NCI-H446 treated with DMSO at 0.1 percent for 48 hours (cell line): ENCODE measurements at regions not wholly inside any gene's neighbourhood (a gene's known extent, or its start where the extent isn't known, plus 50 kb on each side); places are given as distances from the start of the nearest gene placed in this dataset.
"Not testable (repeated sequence)": the region's sequence is repeated elsewhere in the genome, so short reads cannot be mapped to it uniquely, and the experiment has no call there.

Experiments used
- DNase-seq: peaks from one replicate; lab custom pipeline; 2025; lab: John Stamatoyannopoulos, UW

DNA sequence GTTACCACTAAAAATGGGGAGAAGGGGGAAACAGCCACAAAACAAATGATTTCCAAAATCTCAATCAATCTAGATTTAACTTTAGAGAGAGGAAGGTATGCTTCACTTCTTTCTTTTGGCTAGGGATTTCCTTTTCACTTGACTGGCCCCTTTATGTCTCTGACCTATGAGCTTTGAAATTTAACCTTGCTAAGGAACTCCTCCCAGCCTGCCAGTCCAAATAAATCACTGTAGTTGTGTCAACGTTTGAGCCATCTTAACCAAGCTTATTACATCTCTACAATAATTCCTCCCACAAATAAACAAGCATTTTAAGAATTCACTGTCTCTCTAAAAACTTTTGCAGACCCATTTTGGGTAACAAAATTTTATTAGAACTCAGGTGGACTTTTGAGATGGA is 315.5 kb upstream of the CELF2 start:
- no peak for DNase-seq

DNA sequence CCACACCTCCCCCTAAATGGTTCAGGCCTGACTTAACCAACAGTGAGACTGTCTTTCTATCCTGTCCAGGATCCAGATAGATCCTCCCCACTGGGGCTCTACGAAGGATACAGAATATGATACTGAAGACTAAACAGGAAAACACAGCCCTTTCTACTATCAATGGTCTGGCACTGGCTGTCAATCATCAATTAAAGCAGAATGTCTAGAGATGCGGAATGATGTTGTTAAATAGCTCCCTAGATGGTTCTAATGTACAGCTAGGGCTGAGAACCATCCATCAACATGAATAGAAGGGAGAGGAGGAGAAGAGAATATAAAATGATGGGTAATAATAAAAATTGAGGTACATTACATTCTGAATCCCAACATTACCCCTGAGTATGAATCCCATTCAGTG is 314.3 kb upstream of the CELF2 start:
- DNase-seq, result no peak

DNA sequence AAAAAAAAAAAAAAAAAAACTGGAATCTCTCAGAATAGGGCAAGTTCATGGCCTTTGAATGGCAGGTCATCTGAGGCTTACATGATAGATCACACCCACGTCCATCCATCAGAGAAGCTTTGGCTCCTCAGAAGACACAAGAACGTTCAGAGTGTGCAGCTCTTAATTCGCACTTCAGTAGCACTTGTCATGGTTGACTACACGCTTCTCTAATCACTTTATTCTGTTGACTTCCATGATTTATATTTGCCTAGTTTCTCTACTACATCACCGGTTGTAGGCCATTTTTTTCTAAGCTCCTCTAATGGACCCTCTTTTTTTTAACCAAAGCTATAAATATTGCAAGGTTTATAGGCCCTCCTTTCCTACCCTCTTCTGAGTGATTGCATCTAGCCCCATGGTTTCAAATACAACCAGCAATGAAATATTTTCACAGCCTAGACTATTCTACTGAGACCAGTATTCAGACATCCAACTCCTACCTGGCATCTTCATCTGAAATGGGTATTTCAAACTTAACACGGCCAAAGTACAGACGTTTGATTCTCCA is 305.4 kb upstream of the CELF2 start:
- no peak for DNase-seq

GRCh38 chr10:10714327-10714726 is 303.3 kb upstream of the CELF2 start:
- DNase-seq, result no peak

- DNase-seq, result no peak
Observed at GRCh38 chr10:10716972-10717371, 300.7 kb upstream of the CELF2 start.

GRCh38 chr10:10722422-10722821 is 295.2 kb upstream of the CELF2 start:
- no peak for DNase-seq

GRCh38 chr10:10725196-10725595 is 292.5 kb upstream of the CELF2 start:
- no peak for DNase-seq

- no peak for DNase-seq
Observed at GRCh38 chr10:10726101-10726500, 291.6 kb upstream of the CELF2 start.

- DNase-seq, result not testable (repeated sequence)
Observed at GRCh38 chr10:10727411-10727810, 290.3 kb upstream of the CELF2 start.

DNA sequence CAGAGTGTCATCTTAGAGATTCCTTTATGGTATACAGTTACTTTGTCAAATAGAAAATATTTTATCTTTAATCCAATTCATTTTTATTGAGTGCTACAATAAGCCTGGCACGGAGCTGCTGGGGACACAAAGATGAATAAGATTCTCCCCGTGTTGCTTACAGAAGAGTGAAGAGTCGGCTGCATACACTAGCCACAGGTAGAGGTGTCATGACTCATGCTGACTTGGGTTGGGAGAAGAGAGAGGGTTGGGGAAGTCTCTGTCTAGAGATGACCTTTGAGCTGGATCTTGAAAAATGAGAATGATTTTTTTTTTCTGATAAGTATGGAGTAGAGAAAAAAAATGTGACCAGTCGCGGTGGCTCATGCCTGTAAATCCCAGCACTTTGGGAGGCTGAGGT is 289.9 kb upstream of the CELF2 start:
- no peak for DNase-seq

DNA sequence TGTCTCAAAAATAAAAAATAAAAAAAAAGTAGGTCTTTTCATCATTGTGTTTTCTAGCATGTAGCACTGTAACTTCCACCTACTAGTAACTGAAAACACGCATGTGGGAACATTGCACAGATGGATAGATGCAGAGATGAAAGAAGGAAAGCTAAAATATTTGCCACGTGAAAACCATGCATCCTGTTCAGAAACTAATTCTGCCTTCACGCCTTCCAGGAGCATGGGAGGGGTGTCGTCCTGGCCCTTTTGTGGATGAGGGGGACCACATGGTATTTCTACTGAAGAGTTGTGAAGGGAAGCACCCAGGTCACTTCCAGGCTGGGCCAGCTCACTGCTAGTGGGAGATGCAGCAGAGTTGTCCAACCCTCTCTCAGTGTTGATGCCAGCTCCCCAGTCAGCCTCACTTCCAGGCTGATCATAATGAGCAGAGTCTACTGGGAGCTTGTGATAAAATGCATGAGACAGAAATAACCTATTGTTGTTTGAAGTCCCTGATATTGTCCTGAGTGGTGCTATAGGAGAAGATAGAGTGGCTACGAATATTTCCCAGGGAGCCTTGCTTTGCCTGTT is 287.1 kb upstream of the CELF2 start:
- DNase-seq, result no peak

GRCh38 chr10:10731366-10731765 is 286.3 kb upstream of the CELF2 start:
- no peak for DNase-seq

- DNase-seq, result no peak
Observed at GRCh38 chr10:10734356-10735064, 283.2 kb upstream of the CELF2 start.

DNA sequence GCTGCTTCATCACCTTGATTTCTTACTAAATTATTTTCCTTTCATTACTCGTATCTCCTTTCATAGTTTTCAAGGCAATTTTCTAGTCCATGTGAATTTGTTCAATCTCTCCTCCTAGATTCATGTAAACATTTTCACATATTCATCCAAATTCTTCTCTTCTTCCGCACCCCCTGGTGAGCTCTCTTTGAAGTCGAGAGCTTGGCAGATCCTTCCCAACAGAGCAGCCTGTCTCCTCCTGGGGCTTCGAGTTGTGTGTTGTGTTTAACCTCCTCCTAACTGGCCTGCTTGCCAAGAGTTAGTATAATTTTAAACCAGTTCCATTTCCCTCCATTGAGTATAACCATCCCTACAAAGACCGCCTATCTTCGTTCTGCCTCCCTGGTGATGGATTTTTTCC is 272.4 kb upstream of the CELF2 start:
- no peak for DNase-seq

- DNase-seq, result no peak
Observed at GRCh38 chr10:10755490-10755889, 262.2 kb upstream of the CELF2 start.

- peak; percentile 56 for DNase-seq
Observed at GRCh38 chr10:10758306-10758705, 259.4 kb upstream of the CELF2 start.

DNA sequence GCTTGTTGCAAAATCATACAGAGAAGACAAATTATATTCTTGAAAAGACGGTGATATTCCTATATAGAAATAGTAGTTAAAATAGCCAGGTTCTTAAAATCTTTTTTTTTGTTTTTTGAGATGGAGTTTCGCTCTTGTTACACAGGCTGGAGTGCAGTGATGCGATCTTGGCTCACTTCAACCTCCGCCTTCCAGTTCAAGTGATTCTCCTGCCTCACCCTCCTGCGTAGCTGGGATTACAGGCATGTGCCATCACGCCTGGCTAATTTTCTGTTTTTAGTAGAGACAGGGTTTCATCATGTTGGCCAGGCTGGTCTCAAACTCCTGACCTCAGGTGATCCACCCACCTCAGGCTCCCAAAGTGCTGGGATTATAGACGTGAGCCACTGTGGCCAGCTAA is 257.9 kb upstream of the CELF2 start:
- not testable (repeated sequence) for DNase-seq

DNA sequence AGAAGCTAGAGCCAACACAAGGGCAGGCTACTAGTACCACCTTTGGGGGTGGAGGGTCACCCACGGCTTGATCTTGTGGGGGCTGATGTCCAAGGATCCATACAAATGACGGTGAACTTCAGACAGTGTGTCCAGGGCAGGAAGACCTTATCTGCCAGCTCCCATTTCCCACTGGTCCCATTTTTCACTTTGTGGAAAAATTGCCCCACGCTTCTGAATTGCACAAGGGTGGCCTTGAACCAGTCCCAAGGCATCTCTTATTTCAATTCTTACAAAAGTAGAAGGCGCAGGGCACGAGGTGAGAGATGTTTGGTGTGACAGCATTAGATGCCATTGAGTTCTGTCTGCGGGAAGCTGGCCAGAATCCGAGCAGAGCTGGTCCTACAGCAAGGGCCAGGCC is 252.7 kb upstream of the CELF2 start:
- no peak for DNase-seq

GRCh38 chr10:10772411-10772810 is 245.3 kb upstream of the CELF2 start:
- DNase-seq, result no peak

GRCh38 chr10:10772874-10773508 is 244.7 kb upstream of the CELF2 start:
- DNase-seq, result no peak

DNA sequence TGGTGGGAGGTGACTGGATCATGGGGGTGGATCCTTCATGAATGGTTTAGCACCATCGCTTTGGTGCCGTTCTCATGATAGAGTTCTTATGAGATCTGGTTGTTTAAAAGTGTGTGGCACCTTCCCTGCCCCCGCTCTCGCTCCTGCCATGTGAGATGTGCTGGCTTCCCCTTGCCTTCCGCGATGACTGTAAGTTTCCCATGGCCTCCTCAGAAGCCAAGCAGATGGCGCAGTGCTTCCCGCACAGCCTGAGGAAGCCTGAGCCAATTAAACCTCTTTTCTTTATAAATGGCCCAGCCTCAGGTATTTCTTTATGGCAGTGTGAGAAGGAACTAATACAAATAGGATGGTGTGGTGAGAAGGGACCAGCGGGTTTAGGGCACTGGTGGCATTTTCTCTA is 243.3 kb upstream of the CELF2 start:
- no peak for DNase-seq

DNA sequence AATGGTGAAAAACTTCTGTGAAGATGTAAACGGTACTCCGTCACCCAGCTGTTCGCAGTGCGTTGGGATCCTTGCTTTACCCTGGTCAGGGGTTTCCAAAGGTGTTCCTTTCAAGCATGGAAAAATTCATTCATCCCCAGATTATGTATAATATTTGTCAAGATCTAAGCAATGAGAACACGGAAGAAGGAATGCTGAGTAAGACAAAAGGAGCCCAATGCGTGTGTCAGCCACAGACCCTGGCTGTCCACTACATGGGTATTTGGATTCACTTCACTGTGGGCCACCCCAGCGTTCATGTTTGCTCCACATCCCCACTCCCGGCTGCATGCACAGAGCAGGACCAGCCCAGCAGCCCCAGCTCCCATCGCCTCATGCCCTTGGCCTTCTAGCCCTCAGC is 241.3 kb upstream of the CELF2 start:
- no peak for DNase-seq

DNA sequence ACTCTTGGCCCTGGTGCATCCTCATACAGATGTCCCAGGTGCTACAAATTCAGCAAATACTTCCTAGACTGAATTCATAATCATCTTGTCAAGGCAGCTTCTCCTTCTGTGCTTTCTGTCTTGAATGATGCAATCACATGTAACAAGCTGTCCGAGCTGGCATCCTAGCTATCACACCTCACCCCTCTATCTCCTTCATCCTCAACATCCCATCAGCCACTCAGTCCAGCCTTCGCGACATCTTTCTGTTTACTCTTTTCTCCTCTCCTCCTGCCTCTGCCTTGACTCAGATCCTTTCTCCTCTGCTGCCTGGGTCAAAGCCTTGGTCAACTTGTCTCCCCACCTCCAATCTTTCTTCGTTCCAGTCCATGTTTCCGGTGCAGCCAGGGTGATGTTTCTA is 240.4 kb upstream of the CELF2 start:
- DNase-seq, result no peak
